Esophagus squamous epithelium (tissue), 5 donors: ENCODE measurements at regions not wholly inside any gene's neighbourhood (a gene's known extent, or its start where the extent isn't known, plus 50 kb on each side); places are given as distances from the start of the nearest gene placed in this dataset.
A peak's percentile ranks its signal among the peaks of the same experiment; 100 is the strongest.

Source experiments
- DNase-seq: peaks from one replicate; lab custom pipeline; 2025; lab: John Stamatoyannopoulos, UW
- H3K27ac ChIP-seq, 4 donors: fragments of 200-600 bp; sonication (generic); one replicate each; pipeline ENCODE4 v1.5.1; 2016 to 2019; ENCODE audit warnings: mild to moderate bottlenecking in 1 of 4
- H3K27me3 ChIP-seq, 4 donors: fragments of 200-600 bp; sonication (generic); 1 replicate in 3 of 4; 2 replicates in 1 of 4; pipeline versions ENCODE4 v1.5.1 to v1.6.0; 2017 to 2021; ENCODE audit warnings: antibody characterized with exemption in 1 of 4
- H3K36me3 ChIP-seq, 3 donors: fragments of 200-600 bp; sonication (generic); one replicate each; pipeline ENCODE4 v1.5.1; 2016 to 2019
- H3K4me1 ChIP-seq, 3 donors: fragments of 200-600 bp; sonication (generic); one replicate each; pipeline ENCODE4 v1.5.1; 2017 to 2019
- H3K4me3 ChIP-seq, 4 donors: fragments of 200-600 bp; sonication (generic); 1 replicate in 3 of 4; 2 replicates in 1 of 4; pipeline ENCODE4 v1.5.1; 2016 to 2019; ENCODE audit warnings: mild to moderate bottlenecking in 2 of 4, moderate library complexity in 1 of 4
- H3K9me3 ChIP-seq, 3 donors: fragments of 200-600 bp; sonication (generic); one replicate each; pipeline ENCODE4 v1.5.1; 2016 to 2019
- POLR2A ChIP-seq, 4 donors: fragments of 450-650 bp; IDR thresholded peaks; one replicate each; pipeline ENCODE4 v1.6.1; 2017; ENCODE audit warnings: antibody characterized with exemption in 4 of 4, mild to moderate bottlenecking in 4 of 4, moderate library complexity in 3 of 4
- WGBS, 2 donors: methylation state at CpG; one replicate each; pipeline ENCODE4 v1.1.5; 2018; 5-methylcytosine and 5-hydroxymethylcytosine counted together
- intact Hi-C: fragments of 100-400 bp; cut with DNase I; formaldehyde crosslinking; loops from one replicate; pipeline ENCODE4 v1.15.0; 2022
- TF ChIP-seq, protein P1 (sequence below), 6 experiments: fragments of 450-650 bp in 4 of 6; fragments of 200-600 bp in 2 of 6; sonication (generic) in 2 of 6; IDR thresholded peaks; one replicate each; pipeline ENCODE4 v1.5.1; 2016 to 2019; ENCODE audit warnings: antibody characterized with exemption in 6 of 6, mild to moderate bottlenecking in 4 of 6, moderate library complexity in 4 of 6
- donor health status: DM: yes; HTN: yes; CAD: no.

DNA sequence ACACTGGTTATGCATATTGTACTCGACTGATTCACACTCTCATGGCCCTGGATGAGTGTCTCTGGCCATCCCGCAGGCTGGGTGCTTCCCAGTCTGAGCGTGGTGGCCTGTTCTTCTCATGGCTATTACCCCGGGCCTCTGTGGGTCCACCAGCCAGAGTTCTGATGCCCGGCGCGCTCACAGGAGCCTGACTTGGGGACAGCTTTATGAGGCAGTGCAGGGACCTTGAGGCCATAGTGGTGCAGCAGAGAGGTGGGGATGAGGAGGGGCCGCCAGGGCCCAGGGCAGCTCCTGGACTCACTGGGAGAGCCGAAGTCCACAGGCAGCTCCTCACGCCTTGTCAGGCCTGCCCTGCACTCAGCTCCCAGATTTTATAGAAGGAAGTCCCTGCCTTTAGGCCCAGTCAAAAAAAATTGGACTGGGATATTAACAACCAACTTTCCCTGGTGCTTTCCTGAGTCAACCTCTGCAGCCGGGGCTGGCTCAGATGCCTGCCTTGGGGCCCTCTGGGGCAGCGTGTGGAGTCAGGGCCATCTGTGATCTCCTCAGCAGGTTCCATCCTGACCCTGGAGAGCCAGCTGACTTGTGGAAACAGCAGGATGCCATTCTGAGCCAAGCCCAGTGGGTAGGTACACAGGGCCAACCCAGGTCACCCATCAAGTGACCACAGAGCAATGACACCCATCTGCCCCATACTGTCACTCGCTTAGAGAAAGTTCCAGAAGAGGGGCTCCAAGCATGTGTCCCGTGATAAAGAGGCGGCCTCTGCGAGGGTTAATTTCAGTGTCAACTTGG is 89.4 kb upstream of the DIO3 start:
- no peak overlapping the region for H3K4me3 ChIP-seq
- WGBS, 2 donors, result 80% methylated on average over 14 of the region's 16 CpGs; no CpG with 5 or more reads in 1 of the 2 donors
- no peak overlapping the region for H3K27ac ChIP-seq
- H3K4me1 ChIP-seq, result peaks cover 4 to 23% (median 20%) of the 10 kb centered on the region in 3 donors
- no peak for DNase-seq
- TF ChIP-seq, protein P1, sequence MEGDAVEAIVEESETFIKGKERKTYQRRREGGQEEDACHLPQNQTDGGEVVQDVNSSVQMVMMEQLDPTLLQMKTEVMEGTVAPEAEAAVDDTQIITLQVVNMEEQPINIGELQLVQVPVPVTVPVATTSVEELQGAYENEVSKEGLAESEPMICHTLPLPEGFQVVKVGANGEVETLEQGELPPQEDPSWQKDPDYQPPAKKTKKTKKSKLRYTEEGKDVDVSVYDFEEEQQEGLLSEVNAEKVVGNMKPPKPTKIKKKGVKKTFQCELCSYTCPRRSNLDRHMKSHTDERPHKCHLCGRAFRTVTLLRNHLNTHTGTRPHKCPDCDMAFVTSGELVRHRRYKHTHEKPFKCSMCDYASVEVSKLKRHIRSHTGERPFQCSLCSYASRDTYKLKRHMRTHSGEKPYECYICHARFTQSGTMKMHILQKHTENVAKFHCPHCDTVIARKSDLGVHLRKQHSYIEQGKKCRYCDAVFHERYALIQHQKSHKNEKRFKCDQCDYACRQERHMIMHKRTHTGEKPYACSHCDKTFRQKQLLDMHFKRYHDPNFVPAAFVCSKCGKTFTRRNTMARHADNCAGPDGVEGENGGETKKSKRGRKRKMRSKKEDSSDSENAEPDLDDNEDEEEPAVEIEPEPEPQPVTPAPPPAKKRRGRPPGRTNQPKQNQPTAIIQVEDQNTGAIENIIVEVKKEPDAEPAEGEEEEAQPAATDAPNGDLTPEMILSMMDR (IDR thresholded peaks at IDR 0.05), result no peak
- TF ChIP-seq POLR2A (IDR thresholded peaks at IDR 0.05), result no peak
- H3K9me3 ChIP-seq, result no peaks in the 10 kb centered on the region
- intact Hi-C loops, result no loop called here
- no peaks in the 10 kb centered on the region for H3K36me3 ChIP-seq
- H3K27me3 ChIP-seq, result peaks cover 0 to 22% (median 0%) of the 10 kb centered on the region in 4 donors

DNA sequence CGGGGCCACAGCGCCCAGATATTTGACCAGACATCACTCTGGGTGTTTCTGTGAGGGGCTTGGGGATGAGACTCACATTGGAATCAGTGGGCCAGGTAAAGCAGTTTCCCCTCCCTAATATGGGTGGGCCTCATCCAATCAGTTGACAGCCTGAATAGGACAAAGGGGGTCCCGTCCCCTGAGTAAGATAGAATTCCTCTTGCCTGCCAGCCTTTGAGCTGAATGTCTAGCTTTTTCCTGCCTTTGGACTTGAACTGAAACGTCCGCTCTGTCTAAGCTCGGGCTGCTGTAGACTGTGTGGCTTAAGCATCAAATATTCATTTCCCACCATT is 88.8 kb upstream of the DIO3 start:
- intact Hi-C loops, result no loop called here
- H3K9me3 ChIP-seq, result no peaks in the 10 kb centered on the region
- H3K27me3 ChIP-seq, result peaks cover 0 to 26% (median 0%) of the 10 kb centered on the region in 4 donors
- peaks cover 4 to 28% (median 25%) of the 10 kb centered on the region in 3 donors for H3K4me1 ChIP-seq
- TF ChIP-seq POLR2A (IDR thresholded peaks at IDR 0.05), result no peak
- TF ChIP-seq, protein P1 (IDR thresholded peaks at IDR 0.05), result no peak
- DNase-seq, result no peak
- H3K36me3 ChIP-seq, result no peaks in the 10 kb centered on the region
- no peak overlapping the region for H3K27ac ChIP-seq
- 69 to 90% methylated on average over 2 to 5 of the region's 6 CpGs for WGBS, 2 donors
- H3K4me3 ChIP-seq, result no peak overlapping the region

DNA sequence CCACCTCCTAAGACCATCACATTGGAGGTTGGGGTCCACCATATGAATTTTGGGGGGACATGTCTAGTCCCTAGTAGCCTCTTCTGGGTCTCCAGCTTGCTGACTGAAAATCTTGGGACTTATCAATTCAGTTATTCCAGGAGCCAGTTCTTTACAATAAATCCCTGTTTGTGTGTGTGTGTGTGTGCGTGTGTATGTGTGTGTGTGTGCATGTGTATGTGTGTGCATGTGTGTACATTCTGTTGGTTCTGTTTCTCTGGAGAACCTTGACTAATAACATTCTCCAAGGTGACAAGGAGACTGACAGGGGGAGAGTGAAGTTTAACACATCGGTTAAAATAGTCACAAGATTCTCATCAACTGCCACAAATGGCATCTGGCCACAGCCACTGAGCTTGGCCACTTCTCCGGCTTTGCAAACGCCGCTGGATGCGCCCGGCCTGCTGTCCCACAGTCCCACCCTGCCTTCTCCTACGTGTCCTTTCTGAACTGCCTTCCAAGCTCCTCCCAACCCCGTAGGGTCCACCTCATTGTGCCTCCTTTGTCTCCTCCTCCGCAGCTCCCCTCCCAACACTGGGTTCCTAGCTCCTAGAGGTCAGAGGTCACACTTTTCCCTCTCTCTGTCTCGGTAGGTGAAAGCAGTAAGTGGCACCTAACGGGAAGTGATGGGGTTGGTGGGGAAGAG is 88.1 kb upstream of the DIO3 start:
- Histone ChIP-seq H3K27ac (peak overlapping the region in 2 of 4 donors; percentile 17 to 29), H3K4me1 (peaks cover 4 to 36% (median 28%) of the 10 kb centered on the region in 3 donors), H3K9me3 (no peaks in the 10 kb centered on the region), H3K4me3 (no peak overlapping the region), H3K36me3 (no peaks in the 10 kb centered on the region), H3K27me3 (peaks cover 0 to 26% (median 0%) of the 10 kb centered on the region in 4 donors)
- 86 to 95% methylated on average over 10 of the region's 12 CpGs for WGBS, 2 donors
- intact Hi-C loops, result no loop called here
- no peak for DNase-seq
- TF ChIP-seq, protein P1 (IDR thresholded peaks at IDR 0.05), result no peak
- no peak for TF ChIP-seq POLR2A (IDR thresholded peaks at IDR 0.05)

DNA sequence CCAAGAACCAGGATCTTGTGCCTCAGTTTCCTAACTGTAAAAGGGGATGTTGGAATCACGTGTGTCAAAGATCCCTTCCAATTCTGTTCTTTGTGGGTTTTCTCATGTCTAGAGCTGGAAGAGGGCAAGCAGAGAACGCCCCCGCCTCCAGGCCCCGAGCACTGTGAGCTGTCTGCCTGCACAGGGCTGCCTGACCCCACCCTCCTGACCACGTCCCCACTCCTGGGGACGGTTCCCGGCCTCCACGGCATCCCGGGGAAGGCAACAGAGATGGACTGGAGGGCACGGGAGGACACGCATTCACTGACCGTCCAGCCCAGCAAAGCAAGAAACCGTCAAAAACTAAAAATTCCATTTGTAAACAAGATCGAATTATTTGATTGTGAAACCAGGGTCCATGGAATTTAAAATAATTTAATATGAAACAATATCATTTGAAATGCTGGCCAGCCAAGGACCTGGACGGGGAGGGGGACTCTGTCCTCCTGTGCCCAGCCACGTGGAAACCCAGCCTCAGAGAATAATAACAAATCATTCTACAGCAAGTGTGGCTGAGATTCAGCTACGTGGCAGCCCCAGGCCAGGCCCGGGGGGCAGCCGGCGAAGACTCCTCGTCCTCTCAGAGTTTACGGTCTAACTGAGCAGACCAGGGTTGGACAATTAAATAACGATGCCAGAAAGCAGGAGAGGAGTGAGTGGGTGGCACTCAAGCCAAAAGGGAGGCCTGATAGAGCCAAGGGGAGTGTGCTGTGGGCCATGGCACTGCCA is 87.3 kb upstream of the DIO3 start:
- TF ChIP-seq, protein P1 (IDR thresholded peaks at IDR 0.05), result no peak
- no peak for TF ChIP-seq POLR2A (IDR thresholded peaks at IDR 0.05)
- no peak for DNase-seq
- Histone ChIP-seq H3K27ac (peak overlapping the region in 2 of 4 donors; percentile 17 to 29), H3K9me3 (no peaks in the 10 kb centered on the region), H3K36me3 (no peaks in the 10 kb centered on the region), H3K4me3 (no peak overlapping the region), H3K27me3 (peaks cover 0 to 26% (median 0%) of the 10 kb centered on the region in 4 donors), H3K4me1 (peaks cover 4 to 36% (median 28%) of the 10 kb centered on the region in 3 donors)
- WGBS, 2 donors, result 72 to 88% methylated on average over 16 to 20 of the region's 23 CpGs
- intact Hi-C loops, result no loop called here
